WTC11 (cell line): ENCODE measurements at regions not wholly inside any gene's neighbourhood (a gene's known extent, or its start where the extent isn't known, plus 50 kb on each side); places are given as distances from the start of the nearest gene placed in this dataset.

Experiments used
- ATAC-seq: fragments of 200-7000 bp; cut with Tn5 transposase; 2 replicates; pipeline ENCODE4 v1.10.0; 2021; ENCODE audit warnings: mild to moderate bottlenecking, moderate library complexity
- CTCF ChIA-PET: fragments of 300-600 bp; sonication (Branson Sonifier 250); formaldehyde crosslinking; loops from one replicate; lab custom pipeline; 2021; ENCODE audit warnings: antibody characterized with exemption; lab: Charles Lee
- POLR2A ChIA-PET: fragments of 350-600 bp; sonication (Branson Sonifier 250); formaldehyde crosslinking; loops from one replicate; lab custom pipeline; 2021; ENCODE audit warnings: antibody characterized with exemption; lab: Charles Lee
- DNase-seq: peaks from one replicate; pipeline ENCODE4 v3.0.0; 2021; ENCODE audit warnings: low spot score
- H3K27ac Mint-ChIP-seq: 2 replicates; pipeline ENCODE4 v1.8.0; 2021; ENCODE audit warnings: mixed read lengths
- H3K27me3 Mint-ChIP-seq: 2 replicates; pipeline ENCODE4 v1.8.0; 2021; ENCODE audit warnings: low read depth, mild to moderate bottlenecking, moderate library complexity, mixed read lengths
- H3K36me3 Mint-ChIP-seq: 2 replicates; pipeline ENCODE4 v1.8.0; 2021; ENCODE audit warnings: mixed read lengths
- H3K4me1 Mint-ChIP-seq: 2 replicates; pipeline ENCODE4 v1.8.0; 2022; ENCODE audit warnings: mixed read lengths
- H3K4me3 Mint-ChIP-seq: 2 replicates; pipeline ENCODE4 v1.8.0; 2021; ENCODE audit warnings: mild to moderate bottlenecking, moderate library complexity, mixed read lengths
- H3K9me3 Mint-ChIP-seq: 2 replicates; pipeline ENCODE4 v1.8.0; 2021; ENCODE audit warnings: mixed read lengths
- AR ChIP-seq: fragments of 250-450 bp; sonication (Bioruptor Pico); IDR thresholded peaks from 2 replicates; pipeline ENCODE4 v1.9.0; 2021; ENCODE audit warnings: mild to moderate bottlenecking
- ATF2 ChIP-seq: sonication (generic); formaldehyde crosslinking; IDR thresholded peaks from 2 replicates; pipeline ENCODE4 v1.8.1; 2022; ENCODE audit warnings: low read depth, missing genetic modification reagents, borderline replicate concordance
- E2F5 ChIP-seq: sonication (generic); formaldehyde crosslinking; IDR thresholded peaks from 2 replicates; pipeline ENCODE4 v1.8.1; 2022; ENCODE audit warnings: mild to moderate bottlenecking, moderate library complexity, missing genetic modification reagents
- ELF4 ChIP-seq: sonication (generic); formaldehyde crosslinking; IDR thresholded peaks from 2 replicates; pipeline ENCODE4 v1.8.1; 2022; ENCODE audit warnings: low read depth, mild to moderate bottlenecking, moderate library complexity, missing genetic modification reagents
- GRHL2 ChIP-seq: fragments of 250-450 bp; sonication (Bioruptor Pico); IDR thresholded peaks from 2 replicates; pipeline ENCODE4 v1.8.0; 2022; ENCODE audit warnings: mild to moderate bottlenecking, moderate library complexity; ENCODE audit not compliant: insufficient replicate concordance, severe bottlenecking
- HMGA2 ChIP-seq: fragments of 250-450 bp; sonication (Bioruptor Pico); IDR thresholded peaks from 2 replicates; pipeline ENCODE4 v1.4.0; 2021; ENCODE audit warnings: mild to moderate bottlenecking, moderate library complexity
- IRF1 ChIP-seq: sonication (generic); formaldehyde crosslinking; IDR thresholded peaks from 2 replicates; pipeline ENCODE4 v1.8.0; 2023; ENCODE audit warnings: missing genetic modification reagents
- KAT7 ChIP-seq: sonication (generic); formaldehyde crosslinking; IDR thresholded peaks from 2 replicates; pipeline ENCODE4 v1.8.1; 2023; ENCODE audit warnings: missing genetic modification reagents, mild to moderate bottlenecking, borderline replicate concordance
- NFYB ChIP-seq: sonication (generic); formaldehyde crosslinking; conservative IDR thresholded peaks from 2 replicates; pipeline ENCODE4 v1.8.0; 2022; ENCODE audit warnings: low read depth, missing genetic modification reagents
- NR2C2 ChIP-seq: sonication (generic); formaldehyde crosslinking; IDR thresholded peaks from 2 replicates; pipeline ENCODE4 v1.8.0; 2022; ENCODE audit warnings: mild to moderate bottlenecking, missing genetic modification reagents
- PRRX2 ChIP-seq: fragments of 250-450 bp; sonication (Bioruptor Pico); IDR thresholded peaks from 2 replicates; pipeline ENCODE4 v1.8.0; 2021; ENCODE audit warnings: mild to moderate bottlenecking
- TCF7 ChIP-seq: sonication (generic); formaldehyde crosslinking; IDR thresholded peaks from 2 replicates; pipeline ENCODE4 v1.8.0; 2022; ENCODE audit warnings: mild to moderate bottlenecking, low read depth, missing genetic modification reagents, moderate library complexity
- TEAD1 ChIP-seq: sonication (generic); formaldehyde crosslinking; IDR thresholded peaks from 2 replicates; pipeline ENCODE4 v1.8.0; 2022; ENCODE audit warnings: mild to moderate bottlenecking, missing genetic modification reagents
- TEAD4 ChIP-seq: sonication (generic); formaldehyde crosslinking; IDR thresholded peaks from 2 replicates; pipeline ENCODE4 v1.8.0; 2022; ENCODE audit warnings: mild to moderate bottlenecking, missing genetic modification reagents
- USF1 ChIP-seq: sonication (generic); formaldehyde crosslinking; IDR thresholded peaks from 2 replicates; pipeline ENCODE4 v1.8.0; 2022; ENCODE audit warnings: mild to moderate bottlenecking, missing genetic modification reagents
- ZBTB21 ChIP-seq: sonication (generic); formaldehyde crosslinking; IDR thresholded peaks from 2 replicates; pipeline ENCODE4 v1.8.1; 2023; ENCODE audit warnings: mild to moderate bottlenecking, missing genetic modification reagents, borderline replicate concordance
- ZNF416 ChIP-seq: fragments of 250-450 bp; sonication (Bioruptor Pico); IDR thresholded peaks from 2 replicates; pipeline ENCODE4 v1.9.0; 2021; ENCODE audit warnings: mild to moderate bottlenecking, inconsistent platforms
- ZNF425 ChIP-seq: fragments of 250-450 bp; sonication (Bioruptor Pico); conservative IDR thresholded peaks from 2 replicates; pipeline ENCODE4 v1.9.0; 2021; ENCODE audit warnings: mild to moderate bottlenecking

GRCh38 chrX:145524931-145525330 lies 277.6 kb downstream of the SPANXN1 start (continued):
- TF ChIP-seq E2F5 = no peak

GRCh38 chrX:145532176-145532780 lies 285.0 kb downstream of the SPANXN1 start:
- Mint-ChIP-seq H3K4me3 (no peak overlapping the region), H3K4me1 (no peaks in the 10 kb centered on the region), H3K36me3 (peaks cover 25% of the 10 kb centered on the region), H3K9me3 (peaks cover 38% of the 10 kb centered on the region), H3K27ac (no peak overlapping the region), H3K27me3 (no peaks in the 10 kb centered on the region)
- ATAC-seq (no peak), DNase-seq (no peak)
- POLR2A ChIA-PET = no interaction called here
- CTCF ChIA-PET = no interaction called here
- no peak for TF ChIP-seq NFYB (CRISPR knock-in tag)
- no peak for TF ChIP-seq TEAD4 (CRISPR knock-in tag)
- TF ChIP-seq IRF1 = no peak
- no peak for TF ChIP-seq ATF2 (CRISPR knock-in tag)
- no peak for TF ChIP-seq GRHL2 (CRISPR knock-in tag)
- TF ChIP-seq TEAD1 = no peak
- TF ChIP-seq ZBTB21 (CRISPR knock-in tag) = no peak

GRCh38 chrX:145533534-145533933 lies 284.1 kb upstream of the SLITRK2 start:
- Mint-ChIP-seq H3K36me3 (peaks cover 25% of the 10 kb centered on the region), H3K27ac (no peak overlapping the region), H3K4me3 (no peak overlapping the region), H3K9me3 (peaks cover 30% of the 10 kb centered on the region), H3K27me3 (no peaks in the 10 kb centered on the region), H3K4me1 (no peaks in the 10 kb centered on the region)
- TF ChIP-seq NR2C2 (CRISPR knock-in tag) (no peak), AR (CRISPR knock-in tag) (no peak), ZNF416 (CRISPR knock-in tag) (no peak), NFYB (CRISPR knock-in tag) (no peak), ELF4 (CRISPR knock-in tag) (no peak), HMGA2 (CRISPR knock-in tag) (no peak), KAT7 (CRISPR knock-in tag) (no peak), ZNF425 (CRISPR knock-in tag) (no peak), USF1 (CRISPR knock-in tag) (no peak), PRRX2 (CRISPR knock-in tag) (no peak), TCF7 (CRISPR knock-in tag) (no peak)
- ChIA-PET POLR2A (no interaction called here), CTCF (no interaction called here)
- DNase-seq = no peak
- ATAC-seq = no peak
